CD4-positive, alpha-beta T cell treated with Interleukin-17A for 1 hour (primary cell): ENCODE measurements at regions not wholly inside any gene's neighbourhood (a gene's known extent, or its start where the extent isn't known, plus 50 kb on each side); places are given as distances from the start of the nearest gene placed in this dataset.

Source experiments
- DNase-seq: peaks from one replicate; pipeline ENCODE4 v3.0.0-alpha.2; 2020

GRCh38 chr10:7507887-7508726 lies 97.3 kb upstream of the SFMBT2 start:
- peak; percentile 21 for DNase-seq

DNA sequence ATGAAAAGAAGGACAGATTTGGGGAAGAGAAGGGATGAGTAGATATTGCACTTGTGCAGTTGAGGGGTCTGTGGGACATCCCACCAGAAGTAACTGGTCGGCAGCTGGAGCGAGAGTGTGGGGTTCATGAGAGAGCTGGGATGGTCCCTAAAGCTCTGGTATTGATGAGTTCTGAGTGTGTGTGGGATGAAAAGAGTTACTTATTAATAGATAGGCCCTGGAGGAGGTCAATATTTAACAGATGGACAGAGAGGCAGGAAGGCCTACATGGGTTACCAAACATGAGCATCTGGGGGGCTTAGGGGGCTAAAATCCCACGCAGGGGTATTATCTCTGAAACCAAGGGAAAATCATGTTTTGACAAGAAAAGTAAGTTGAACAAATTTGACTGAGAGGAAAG lies 95.7 kb upstream of the SFMBT2 start:
- DNase-seq, result no peak

DNA sequence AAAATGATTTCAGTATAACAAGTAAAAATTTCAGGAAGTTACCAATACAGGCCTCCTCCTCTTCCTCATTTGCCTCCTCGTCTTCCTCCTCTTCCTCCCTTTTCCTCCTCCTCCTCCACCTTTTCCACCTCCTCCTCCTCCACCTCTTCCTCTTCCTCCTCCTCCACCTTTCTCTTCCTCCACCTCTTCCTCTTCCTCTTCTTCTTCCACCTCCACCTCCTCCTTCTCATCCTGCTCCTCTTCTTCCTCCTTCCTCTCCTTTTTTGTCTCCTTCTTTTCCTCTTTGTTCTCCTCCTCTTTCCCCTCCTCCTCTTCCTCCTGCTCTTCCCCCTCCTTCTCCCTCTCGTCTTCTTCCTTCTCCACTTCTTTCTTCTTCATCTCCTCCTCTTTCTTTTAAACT lies 94.4 kb upstream of the SFMBT2 start:
- DNase-seq, result no peak

DNA sequence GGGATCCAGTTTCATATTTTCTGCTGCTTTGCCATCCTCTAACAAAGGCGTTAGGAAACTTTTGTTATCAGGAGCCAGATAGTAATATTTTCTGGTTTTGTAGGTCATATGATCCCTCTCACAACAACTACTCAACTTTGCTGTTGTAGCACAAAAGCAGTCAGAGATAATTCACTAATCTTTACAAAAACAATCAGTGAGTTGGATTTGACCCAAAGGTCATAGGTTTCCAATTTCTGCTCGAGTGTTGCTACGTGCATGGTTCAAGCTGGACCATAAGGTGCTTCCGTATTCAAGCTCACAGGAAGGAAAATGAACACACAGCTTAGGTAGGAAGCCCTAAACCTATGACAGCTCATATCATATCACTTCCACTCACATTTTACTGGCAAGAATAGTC lies 92.4 kb upstream of the SFMBT2 start:
- no peak for DNase-seq

GRCh38 chr10:7501157-7501556 lies 90.3 kb upstream of the SFMBT2 start:
- no peak for DNase-seq

- no peak for DNase-seq
Observed at GRCh38 chr10:7498111-7498510, 87.3 kb upstream of the SFMBT2 start.

- DNase-seq, result no peak
Observed at GRCh38 chr10:7493996-7494395, 83.2 kb upstream of the SFMBT2 start.

GRCh38 chr10:7492660-7493046 lies 81.8 kb upstream of the SFMBT2 start:
- DNase-seq, result no peak

- DNase-seq, result no peak
Observed at GRCh38 chr10:7491949-7492659, 81.3 kb upstream of the SFMBT2 start.

DNA sequence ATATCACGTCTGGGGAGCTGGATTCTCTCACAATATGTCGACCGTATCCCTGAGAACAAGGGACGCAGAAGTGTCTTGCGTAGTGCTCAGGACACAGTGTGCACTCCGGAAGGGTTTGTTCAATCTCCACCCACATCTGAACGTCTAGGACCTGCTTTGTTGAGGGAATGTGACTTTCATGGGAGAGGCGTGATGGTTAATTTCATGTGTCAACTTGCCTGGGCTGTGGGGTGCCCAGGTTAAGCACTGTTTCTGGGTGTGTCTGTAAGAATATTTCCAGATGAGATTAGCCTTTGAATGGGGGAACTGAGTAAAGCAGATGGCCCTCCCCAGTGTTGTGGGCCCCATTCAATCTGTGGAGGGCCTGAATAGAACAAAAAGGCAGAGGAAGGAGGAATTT lies 80.4 kb upstream of the SFMBT2 start:
- no peak for DNase-seq

DNA sequence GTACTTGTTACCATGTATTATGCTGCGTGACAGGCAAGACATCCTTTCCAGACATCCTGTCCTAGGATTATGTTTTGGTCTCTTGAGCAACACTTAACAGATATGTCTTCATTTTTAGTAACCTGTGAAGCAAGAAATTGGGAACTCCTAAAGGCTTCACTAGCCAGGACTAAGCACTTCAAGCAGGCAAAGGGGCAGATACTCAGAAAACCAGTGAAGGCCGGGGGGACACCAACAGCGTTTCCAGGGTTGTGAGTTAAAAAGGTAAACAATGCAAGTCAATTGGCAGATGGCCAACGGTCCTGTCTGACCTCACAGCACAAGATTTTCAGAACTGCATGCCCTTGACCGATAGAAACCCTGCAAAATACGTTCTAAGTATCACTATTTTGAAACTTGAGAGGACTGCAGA lies 77.6 kb upstream of the SFMBT2 start:
- DNase-seq, result no peak

GRCh38 chr10:7487528-7487927 lies 76.7 kb upstream of the SFMBT2 start:
- DNase-seq, result no peak

- no peak for DNase-seq
Observed at GRCh38 chr10:7486528-7486927, 75.7 kb upstream of the SFMBT2 start.

DNA sequence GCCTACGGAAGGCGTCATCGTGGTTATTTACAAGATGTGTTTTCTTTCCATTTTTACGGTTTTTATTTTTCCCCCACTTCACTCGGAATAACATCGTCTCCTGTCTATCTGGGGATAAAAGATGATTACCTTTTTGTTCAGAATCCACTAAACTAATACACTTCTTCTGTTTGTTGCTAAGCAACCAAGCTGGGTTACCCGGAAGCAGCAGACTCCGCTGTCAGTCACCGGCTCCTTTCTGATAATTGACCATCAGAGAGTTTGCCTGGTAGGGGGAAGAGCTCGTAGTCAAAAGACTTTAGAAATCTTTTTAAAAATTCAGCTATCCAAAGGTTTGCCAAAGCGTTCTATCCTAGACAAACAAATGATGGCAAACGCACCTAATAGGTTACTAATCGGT lies 75.0 kb upstream of the SFMBT2 start:
- DNase-seq, result no peak

DNA sequence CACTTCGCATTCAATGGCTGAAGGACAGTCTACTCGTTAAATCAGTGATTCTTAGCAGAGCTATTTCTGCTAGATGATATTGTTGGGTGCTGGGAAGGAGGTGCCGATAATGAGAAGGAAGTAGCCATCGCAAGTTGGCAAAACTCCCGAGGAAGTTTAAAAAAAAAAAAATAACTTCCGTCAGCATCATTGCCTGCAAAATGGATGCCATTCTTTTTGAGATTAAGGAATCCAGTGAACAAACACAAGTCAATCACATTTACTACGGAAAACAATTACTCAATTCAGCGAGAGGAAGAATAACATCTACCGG lies 74.4 kb upstream of the SFMBT2 start:
- peak; percentile 35 for DNase-seq

DNA sequence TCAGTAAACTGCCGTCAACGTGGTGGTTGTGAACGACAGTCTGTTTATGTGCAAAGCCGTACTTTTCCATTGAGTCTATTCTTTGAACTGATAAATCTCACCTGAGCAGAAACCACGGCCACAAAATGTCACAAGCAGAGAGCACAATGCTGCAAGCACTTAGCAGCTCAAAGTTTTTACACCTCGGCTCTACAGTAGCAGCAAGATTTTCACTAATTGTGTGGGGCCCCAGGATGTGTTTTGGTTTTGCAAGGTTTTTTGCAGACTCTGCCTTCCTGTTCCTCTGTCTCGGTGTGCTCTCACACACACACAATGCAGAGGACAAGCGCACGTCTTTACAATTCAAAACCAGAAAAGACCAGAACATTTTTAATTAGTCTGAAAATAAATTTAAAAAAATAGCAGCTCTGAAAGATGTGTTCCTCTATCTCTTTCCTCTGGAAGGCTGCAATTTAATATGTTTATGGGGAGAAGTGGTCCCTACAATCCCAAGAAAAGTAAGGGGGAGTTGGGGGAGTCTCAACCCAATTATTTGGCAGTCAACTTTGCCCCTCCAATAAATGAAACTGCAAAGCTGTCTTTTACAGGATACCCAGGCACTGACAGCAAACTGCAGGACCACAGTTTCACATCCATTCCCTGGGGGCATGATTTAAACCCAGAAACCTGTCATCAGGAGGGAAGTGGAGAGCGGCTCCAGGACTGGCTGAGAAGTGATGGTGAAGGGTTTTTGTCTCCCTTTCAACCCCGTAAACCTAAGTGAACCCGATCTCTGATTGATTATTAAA lies 73.8 kb upstream of the SFMBT2 start:
- peak; percentile 77 for DNase-seq

- no peak for DNase-seq
Observed at GRCh38 chr10:7483848-7484247, 73.0 kb upstream of the SFMBT2 start.

GRCh38 chr10:7482992-7483391 lies 72.2 kb upstream of the SFMBT2 start:
- no peak for DNase-seq

- no peak for DNase-seq
Observed at GRCh38 chr10:7481368-7481765, 70.5 kb upstream of the SFMBT2 start.

GRCh38 chr10:7480742-7481367 lies 70.0 kb upstream of the SFMBT2 start:
- DNase-seq, result peak; percentile 25

GRCh38 chr10:7479861-7480598 lies 69.2 kb upstream of the SFMBT2 start:
- no peak for DNase-seq

DNA sequence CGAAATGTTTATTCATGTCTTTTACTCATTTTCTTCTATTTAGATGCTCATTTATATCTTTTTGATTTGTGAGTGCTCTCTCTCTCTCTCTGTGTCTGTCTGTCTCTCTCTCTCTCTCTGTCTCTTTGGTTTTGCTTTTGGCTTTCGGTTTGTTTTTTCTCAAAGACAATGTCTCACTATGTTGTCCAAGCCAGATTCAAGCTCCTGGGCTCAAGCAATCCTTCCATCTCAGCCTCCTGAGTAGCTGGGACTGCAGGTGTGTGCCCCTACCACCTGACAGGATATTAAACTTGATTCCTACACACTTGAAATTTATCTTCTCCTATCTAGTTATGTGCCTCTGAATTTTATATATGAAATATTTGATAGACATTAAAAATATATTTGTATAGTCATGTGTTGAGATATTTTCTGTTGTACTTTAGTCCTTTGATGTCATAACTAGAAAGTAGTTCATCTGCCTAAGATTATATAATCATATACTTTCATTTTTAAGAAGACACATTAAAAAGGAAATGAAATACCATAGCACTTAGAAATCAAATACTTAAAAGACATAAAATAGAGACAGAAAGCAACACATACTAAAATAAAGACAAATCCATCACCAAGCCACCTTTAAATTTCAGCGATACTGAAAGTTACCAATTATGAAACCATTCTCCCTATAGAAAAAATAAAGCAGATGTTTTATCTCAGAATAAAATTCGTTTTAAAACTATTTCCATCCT lies 68.1 kb upstream of the SFMBT2 start:
- peak; percentile 19 for DNase-seq
